ENCODE measurements at regions not wholly inside any gene's neighbourhood (a gene's known extent, or its start where the extent isn't known, plus 50 kb on each side); places are given as distances from the start of the nearest gene placed in this dataset.
A peak's percentile ranks its signal among the peaks of the same experiment; 100 is the strongest.

DNA sequence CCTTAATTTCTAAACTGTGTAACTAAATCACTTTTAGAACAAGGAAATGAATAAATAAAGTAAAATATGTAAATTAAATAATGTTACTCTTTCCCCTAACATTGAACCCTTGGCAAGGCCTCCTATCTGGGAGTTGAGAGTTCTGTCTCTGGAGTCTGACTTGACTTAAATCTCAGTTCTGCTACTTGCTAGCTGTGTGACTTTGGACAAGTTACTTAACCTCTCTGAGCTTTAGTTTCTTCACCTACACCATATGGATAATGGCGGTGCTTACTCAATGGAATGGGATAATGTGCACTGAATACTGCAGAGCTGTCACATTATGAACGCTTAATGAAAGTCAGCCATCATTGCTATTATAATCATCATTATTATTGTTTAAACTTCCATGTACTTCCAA is 92.1 kb upstream of the SOD3 start:
- intact Hi-C loops (cut with micrococcal nuclease) = no loop called here
- ATAC-seq (no peak), DNase-seq (no peak)

- ATAC-seq (no peak), DNase-seq (no peak)
- intact Hi-C loops (cut with micrococcal nuclease) = no loop called here
Observed at GRCh38 chr4:24704149-24704548, 91.2 kb upstream of the SOD3 start.

DNA sequence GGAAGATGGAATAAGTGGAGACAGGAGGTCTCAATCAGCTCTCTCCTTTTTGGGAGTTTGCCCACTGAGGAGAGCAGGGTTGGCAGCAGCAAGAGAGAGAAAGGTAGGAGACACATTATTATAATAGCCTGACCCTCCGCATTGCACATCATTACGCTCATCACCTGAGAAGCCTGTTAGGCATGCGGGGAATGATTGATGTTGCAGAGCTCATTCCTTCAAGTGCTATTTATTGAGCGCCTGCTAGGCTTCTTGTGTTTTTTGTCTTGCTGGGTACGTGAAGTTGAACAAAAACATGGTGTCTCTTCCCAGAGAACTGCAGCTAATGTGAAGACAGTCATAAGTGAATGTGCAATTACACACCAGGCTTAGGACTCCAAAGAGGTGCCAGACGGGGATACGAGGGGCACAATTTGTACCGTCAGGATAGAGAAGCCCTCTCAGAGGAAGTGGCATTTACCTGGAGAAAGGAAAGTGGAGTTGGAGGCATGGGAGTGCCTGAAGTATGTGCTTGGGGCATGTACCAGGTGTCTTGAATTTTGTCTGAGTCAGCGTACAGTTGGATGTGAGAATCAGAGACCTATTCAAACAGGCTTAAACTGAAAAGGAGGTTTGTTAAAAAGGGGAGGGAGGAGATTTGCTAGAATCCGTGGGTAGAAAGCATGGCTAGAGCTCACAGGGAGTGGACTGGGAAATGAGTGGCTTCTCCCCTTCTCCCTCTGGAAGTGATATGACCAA is 90.2 kb upstream of the SOD3 start:
- intact Hi-C loops (cut with micrococcal nuclease) = no loop called here
- ATAC-seq (no peak), DNase-seq (no peak)

- no peak for ATAC-seq
- intact Hi-C loops (cut with micrococcal nuclease) = no loop called here
- DNase-seq = no peak
Observed at GRCh38 chr4:24713604-24714003, 81.8 kb upstream of the SOD3 start.

GRCh38 chr4:24719615-24720014 is 75.8 kb upstream of the SOD3 start:
- intact Hi-C loops (cut with micrococcal nuclease) = no loop called here
- no peak for DNase-seq

GRCh38 chr4:24720436-24720835 is 74.9 kb upstream of the SOD3 start:
- no peak for DNase-seq
- ATAC-seq = peak; percentile 18
- intact Hi-C loops (cut with micrococcal nuclease) = no loop called here

More at GRCh38 chr4:24719615-24720014, 75.8 kb upstream of the SOD3 start:
- ATAC-seq = no peak

GRCh38 chr4:24720979-24721378 is 74.4 kb upstream of the SOD3 start:
- no peak for DNase-seq
- intact Hi-C loops (cut with micrococcal nuclease) = no loop called here
- no peak for ATAC-seq

- intact Hi-C loops (cut with micrococcal nuclease) = no loop called here
- ATAC-seq (no peak), DNase-seq (no peak)
Observed at GRCh38 chr4:24722026-24722568, 73.3 kb upstream of the SOD3 start.

- no peak for ATAC-seq
- intact Hi-C loops (cut with micrococcal nuclease) = no loop called here
- no peak for DNase-seq
Observed at GRCh38 chr4:24727390-24728224, 67.8 kb upstream of the SOD3 start.

- intact Hi-C loops (cut with micrococcal nuclease) = no loop called here
- no peak for DNase-seq
Observed at GRCh38 chr4:24729119-24729730, 66.1 kb upstream of the SOD3 start.

GRCh38 chr4:24730256-24731001 is 64.9 kb upstream of the SOD3 start:
- peak; percentile 81 for DNase-seq
- intact Hi-C loops (cut with micrococcal nuclease) = no loop called here
- ATAC-seq = peak; percentile 96

More at GRCh38 chr4:24729119-24729730, 66.1 kb upstream of the SOD3 start:
- no peak for ATAC-seq

DNA sequence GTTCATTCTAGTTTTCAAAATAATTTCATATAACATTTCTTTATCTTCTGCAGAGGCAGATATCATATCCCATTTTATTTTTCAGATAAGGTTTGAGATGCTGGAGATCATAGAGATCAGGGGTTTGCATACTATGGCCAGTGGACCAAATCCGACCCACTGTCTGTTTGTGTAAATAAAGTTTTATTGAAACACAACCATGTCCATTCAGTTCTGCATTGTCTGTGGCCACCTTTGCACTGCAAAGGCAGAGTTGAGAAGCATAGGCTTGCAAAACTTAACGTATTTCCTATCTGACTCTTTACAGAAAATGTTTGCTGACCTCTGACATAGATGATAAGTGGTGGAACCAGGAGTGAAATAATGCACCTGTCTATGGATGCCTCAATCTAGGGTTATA is 63.9 kb upstream of the SOD3 start:
- no peak for DNase-seq
- ATAC-seq = no peak
- intact Hi-C loops (cut with micrococcal nuclease) = no loop called here

- DNase-seq (no peak), ATAC-seq (no peak)
- intact Hi-C loops (cut with micrococcal nuclease) = no loop called here
Observed at GRCh38 chr4:24734511-24734910, 60.9 kb upstream of the SOD3 start.

DNA sequence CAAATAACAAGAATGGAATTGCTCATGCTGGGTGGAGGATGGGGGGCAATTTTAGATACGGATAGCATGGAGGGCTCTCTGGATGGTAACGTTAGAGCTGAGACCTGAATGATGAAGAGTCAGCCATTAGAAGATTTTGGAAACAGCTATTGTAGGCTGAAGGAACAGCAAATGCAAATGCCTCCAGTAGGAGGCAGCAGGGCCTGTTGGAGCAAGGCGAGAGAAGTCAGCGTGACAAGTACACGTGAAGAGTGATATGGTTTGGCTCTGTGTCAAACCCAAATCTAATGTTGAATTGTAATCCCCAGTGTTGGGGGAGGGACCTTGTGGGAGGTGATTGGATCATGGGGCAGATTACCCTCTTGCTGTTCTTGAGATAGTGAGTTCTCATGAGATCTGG is 59.3 kb upstream of the SOD3 start:
- intact Hi-C loops (cut with micrococcal nuclease) = no loop called here
- no peak for DNase-seq
- no peak for ATAC-seq

DNA sequence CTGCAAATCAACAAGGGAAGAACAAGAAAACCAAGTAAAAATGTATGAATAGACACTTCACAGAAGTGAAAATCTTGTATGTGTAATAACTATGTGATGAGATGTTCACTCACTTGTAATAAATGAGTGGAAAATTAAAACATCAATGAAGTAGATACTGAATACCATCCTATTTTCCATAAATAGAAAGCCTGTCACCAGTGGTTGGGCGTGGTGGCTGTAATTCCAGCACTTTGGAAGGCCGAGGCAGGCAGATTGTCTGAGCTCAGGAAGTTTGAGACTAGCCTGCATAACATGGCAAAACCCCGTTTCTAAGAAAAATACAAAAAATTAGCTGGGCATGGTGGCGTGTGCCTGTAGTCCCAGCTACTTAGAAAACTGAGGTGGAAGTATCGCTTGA is 53.5 kb upstream of the SOD3 start:
- intact Hi-C loops (cut with micrococcal nuclease) = no loop called here
- DNase-seq (no peak), ATAC-seq (no peak)

DNA sequence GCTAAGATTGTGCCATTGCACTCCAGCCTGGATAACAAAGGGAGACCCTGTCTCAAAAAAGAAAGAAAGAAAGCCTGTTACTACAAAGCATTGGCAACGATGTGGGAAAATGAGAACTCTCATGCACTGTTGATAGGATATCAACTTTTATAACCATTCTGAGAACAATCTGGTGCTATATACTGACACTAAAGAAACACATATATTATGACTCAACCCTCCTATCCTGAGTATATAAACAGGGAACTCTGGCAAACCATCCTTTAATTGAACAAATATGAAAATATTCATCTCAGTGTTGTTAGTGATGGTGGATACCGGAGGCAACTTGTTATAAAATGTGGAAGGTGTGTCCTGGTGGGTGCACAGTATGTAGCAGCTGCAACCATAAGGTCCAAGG is 53.0 kb upstream of the SOD3 start:
- no peak for DNase-seq
- intact Hi-C loops (cut with micrococcal nuclease) = no loop called here
- no peak for ATAC-seq

DNA sequence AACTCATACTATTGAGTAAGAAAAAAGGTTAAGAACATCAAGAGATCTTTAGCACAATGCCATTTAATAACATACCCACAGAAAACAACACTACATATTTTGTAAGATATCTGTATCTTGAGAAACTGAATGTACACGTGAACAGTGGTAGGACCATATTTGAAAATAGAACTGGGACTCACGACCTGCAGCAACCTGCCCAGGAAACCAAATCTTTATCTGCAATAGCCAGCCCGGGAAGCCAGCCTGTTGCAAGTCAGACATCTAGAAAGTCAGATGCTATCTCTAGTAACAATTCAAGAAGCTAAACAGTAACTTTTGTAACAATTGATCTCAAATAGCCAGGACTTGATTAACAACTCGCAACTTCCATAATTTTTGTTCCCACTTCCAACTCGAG is 52.6 kb upstream of the SOD3 start:
- intact Hi-C loops (cut with micrococcal nuclease) = no loop called here
- DNase-seq = no peak

GRCh38 chr4:24743206-24743605 is 52.2 kb upstream of the SOD3 start:
- no peak for ATAC-seq
- intact Hi-C loops (cut with micrococcal nuclease) = no loop called here
- no peak for DNase-seq

More for the DNA sequence above, 52.6 kb upstream of the SOD3 start:
- no peak for ATAC-seq

DNA sequence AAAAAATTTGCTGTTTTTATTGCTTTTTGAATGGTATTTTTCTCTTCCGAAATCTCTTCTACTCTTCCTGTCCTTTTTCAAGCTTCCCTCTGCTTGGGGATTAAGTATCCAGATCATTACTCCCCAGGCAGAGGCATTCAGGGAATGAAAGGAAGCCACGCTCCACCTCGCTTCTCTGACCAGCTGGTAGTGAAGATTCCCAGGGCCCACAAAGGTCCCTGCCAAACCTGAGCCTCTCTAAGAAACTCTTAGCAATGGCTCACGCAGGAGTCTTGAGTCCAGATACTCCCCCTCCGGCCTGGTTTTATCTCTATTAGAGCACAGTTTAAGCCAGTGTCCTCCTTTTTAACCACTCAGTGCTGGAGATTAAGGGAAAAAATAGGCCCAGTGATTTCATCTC is 51.4 kb upstream of the SOD3 start:
- intact Hi-C loops (cut with micrococcal nuclease) = no loop called here
- DNase-seq (no peak), ATAC-seq (no peak)
